ENCODE measurements at regions not wholly inside any gene's neighbourhood (a gene's known extent, or its start where the extent isn't known, plus 50 kb on each side); places are given as distances from the start of the nearest gene placed in this dataset.
"Not testable (repeated sequence)": the region's sequence is repeated elsewhere in the genome, so short reads cannot be mapped to it uniquely, and the experiment has no call there.

GRCh38 chr13:18870557-18870956 is 311.1 kb downstream of the TUBA3C start:
- TF ChIP-seq SIN3A (IDR thresholded peaks at IDR 0.05; ENCODE audit: low read depth, low read length); CEBPB (IDR thresholded peaks at IDR 0.05; ENCODE audit: borderline replicate concordance in 1 of 2, low read depth in 2 of 2, low read length in 2 of 2); CTCF (IDR thresholded peaks at IDR 0.05 in 2 of 3, conservative IDR thresholded peaks at IDR 0.05 in 1 of 3; ENCODE audit: control insufficient read depth in 2 of 3, extremely low read depth in 1 of 3, insufficient read depth in 1 of 3, low read depth in 3 of 3, low read length in 3 of 3); POLR2A (IDR thresholded peaks at IDR 0.05; ENCODE audit: low read depth, low read length); MYC (IDR thresholded peaks at IDR 0.05; ENCODE audit: insufficient read depth, insufficient read length, insufficient replicate concordance, low read length, severe bottlenecking); POLR2AphosphoS5 (IDR thresholded peaks at IDR 0.05; ENCODE audit: low read length); NRF1 (conservative IDR thresholded peaks at IDR 0.05; ENCODE audit: low read depth, low read length); SREBF2 (IDR thresholded peaks at IDR 0.05; ENCODE audit: low read length); JUND (IDR thresholded peaks at IDR 0.05; ENCODE audit: low read depth, low read length); USF2 (IDR thresholded peaks at IDR 0.05; ENCODE audit: borderline replicate concordance, low read depth, low read length); HDAC2 (IDR thresholded peaks at IDR 0.05); ZZZ3 (IDR thresholded peaks at IDR 0.05; ENCODE audit: control insufficient read depth, insufficient read length, low read depth); YY1 (IDR thresholded peaks at IDR 0.05; ENCODE audit: low read depth, low read length): not testable (repeated sequence)

Measured in GM12878 (cell line).